Testis (tissue), 2 donors: ENCODE measurements at regions not wholly inside any gene's neighbourhood (a gene's known extent, or its start where the extent isn't known, plus 50 kb on each side); places are given as distances from the start of the nearest gene placed in this dataset.
"Not testable (repeated sequence)": the region's sequence is repeated elsewhere in the genome, so short reads cannot be mapped to it uniquely, and the experiment has no call there.

Experiments
- POLR2A ChIP-seq: fragments of 450-650 bp; IDR thresholded peaks from one replicate; pipeline ENCODE4 v1.6.1; 2017; ENCODE audit warnings: antibody characterized with exemption, mild to moderate bottlenecking, moderate library complexity
- TF ChIP-seq, protein P1 (sequence below), 3 experiments: fragments of 450-650 bp in 2 of 3; fragments of 200-600 bp in 1 of 3; sonication (generic) in 1 of 3; IDR thresholded peaks; one replicate each; pipeline ENCODE4 v1.5.1; 2016 to 2019; ENCODE audit warnings: antibody characterized with exemption in 3 of 3, mild to moderate bottlenecking in 2 of 3, moderate library complexity in 1 of 3

DNA sequence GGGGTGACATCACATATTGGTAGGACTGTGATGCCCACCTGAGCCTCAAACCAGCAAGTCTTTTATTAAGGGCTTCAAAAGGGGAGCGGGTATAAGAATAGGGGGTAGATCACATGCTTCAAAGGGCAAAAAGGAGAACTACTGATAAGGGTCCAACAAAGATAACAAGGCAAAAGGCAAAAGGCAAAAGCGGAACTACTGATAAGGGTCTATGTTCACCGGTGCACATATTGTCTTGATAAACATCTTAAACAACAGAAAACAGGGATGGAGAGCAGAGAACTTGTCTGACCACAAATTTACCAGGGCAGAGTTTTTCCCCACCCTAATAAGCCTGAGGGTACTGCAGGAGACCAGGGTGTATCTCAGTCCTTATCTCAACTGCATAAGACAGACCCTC, 110.7 kb downstream of the RBMX2 start:
- TF ChIP-seq, protein P1, sequence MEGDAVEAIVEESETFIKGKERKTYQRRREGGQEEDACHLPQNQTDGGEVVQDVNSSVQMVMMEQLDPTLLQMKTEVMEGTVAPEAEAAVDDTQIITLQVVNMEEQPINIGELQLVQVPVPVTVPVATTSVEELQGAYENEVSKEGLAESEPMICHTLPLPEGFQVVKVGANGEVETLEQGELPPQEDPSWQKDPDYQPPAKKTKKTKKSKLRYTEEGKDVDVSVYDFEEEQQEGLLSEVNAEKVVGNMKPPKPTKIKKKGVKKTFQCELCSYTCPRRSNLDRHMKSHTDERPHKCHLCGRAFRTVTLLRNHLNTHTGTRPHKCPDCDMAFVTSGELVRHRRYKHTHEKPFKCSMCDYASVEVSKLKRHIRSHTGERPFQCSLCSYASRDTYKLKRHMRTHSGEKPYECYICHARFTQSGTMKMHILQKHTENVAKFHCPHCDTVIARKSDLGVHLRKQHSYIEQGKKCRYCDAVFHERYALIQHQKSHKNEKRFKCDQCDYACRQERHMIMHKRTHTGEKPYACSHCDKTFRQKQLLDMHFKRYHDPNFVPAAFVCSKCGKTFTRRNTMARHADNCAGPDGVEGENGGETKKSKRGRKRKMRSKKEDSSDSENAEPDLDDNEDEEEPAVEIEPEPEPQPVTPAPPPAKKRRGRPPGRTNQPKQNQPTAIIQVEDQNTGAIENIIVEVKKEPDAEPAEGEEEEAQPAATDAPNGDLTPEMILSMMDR (IDR thresholded peaks at IDR 0.05), result not testable (repeated sequence)
- TF ChIP-seq POLR2A, result not testable (repeated sequence)
